ENCODE measurements at regions not wholly inside any gene's neighbourhood (a gene's known extent, or its start where the extent isn't known, plus 50 kb on each side); places are given as distances from the start of the nearest gene placed in this dataset.

- Histone ChIP-seq H3K27me3 (replicated peaks; ENCODE audit: insufficient read depth, low read depth, low read length, poor library complexity) (peaks cover 53% of the 10 kb centered on the region), H3K9me3 (ENCODE audit: low read depth, low read length, poor library complexity, severe bottlenecking) (no peaks in the 10 kb centered on the region), H3K27ac (ENCODE audit: low read depth, low read length, poor library complexity, severe bottlenecking) (no peak overlapping the region), H3K36me3 (ENCODE audit: insufficient read depth, low read length, poor library complexity, severe bottlenecking) (no peaks in the 10 kb centered on the region), H3K4me1 (ENCODE audit: insufficient read depth, low read length, poor library complexity, severe bottlenecking) (peaks cover 13% of the 10 kb centered on the region), H3K4me3 (ENCODE audit: low read depth, low read length, poor library complexity, severe bottlenecking) (no peak overlapping the region)
- intact Hi-C loops (cut with micrococcal nuclease; ENCODE audit: unreplicated experiment), result no loop called here
- BruUV-seq (replicated peaks), result no TSS peak
- DNase-seq (ENCODE audit: low spot score), result no peak
- POLR2A ChIA-PET (ENCODE audit: low non-redundant PET), result no interaction called here
- TF ChIP-seq EZH2 (IDR thresholded peaks at IDR 0.05; ENCODE audit: borderline replicate concordance, low read depth, low read length, poor library complexity, severe bottlenecking) (no peak), CTCF (conservative IDR thresholded peaks at IDR 0.05; ENCODE audit: low read depth, low read length) (no peak)
- CTCF ChIA-PET, result no interaction called here
Observed at GRCh38 chr11:32026766-32027165, 64.1 kb upstream of the RCN1 start.

GRCh38 chr11:32024948-32025347 is 65.9 kb upstream of the RCN1 start:
- no peak overlapping the region for H3K4me3 ChIP-seq (ENCODE audit: low read depth, low read length, poor library complexity, severe bottlenecking)
- no peak overlapping the region for H3K27ac ChIP-seq (ENCODE audit: low read depth, low read length, poor library complexity, severe bottlenecking)
- no peak for TF ChIP-seq EZH2 (IDR thresholded peaks at IDR 0.05; ENCODE audit: borderline replicate concordance, low read depth, low read length, poor library complexity, severe bottlenecking)
- TF ChIP-seq CTCF (conservative IDR thresholded peaks at IDR 0.05; ENCODE audit: low read depth, low read length), result no peak
- no peak for DNase-seq (ENCODE audit: low spot score)
- POLR2A ChIA-PET (ENCODE audit: low non-redundant PET), result no interaction called here
- H3K4me1 ChIP-seq (ENCODE audit: insufficient read depth, low read length, poor library complexity, severe bottlenecking), result peaks cover 11% of the 10 kb centered on the region
- intact Hi-C loops (cut with micrococcal nuclease; ENCODE audit: unreplicated experiment), result no loop called here
- H3K36me3 ChIP-seq (ENCODE audit: insufficient read depth, low read length, poor library complexity, severe bottlenecking), result no peaks in the 10 kb centered on the region
- no TSS peak for BruUV-seq (replicated peaks)
- CTCF ChIA-PET, result interaction anchor here (0.9 kb wide), 1 partner anchor 18 kb away, joined by 3 read pairs; no protein-coding TSS in a partner anchor
- H3K9me3 ChIP-seq (ENCODE audit: low read depth, low read length, poor library complexity, severe bottlenecking), result no peaks in the 10 kb centered on the region
- peaks cover 40% of the 10 kb centered on the region for H3K27me3 ChIP-seq (replicated peaks; ENCODE audit: insufficient read depth, low read depth, low read length, poor library complexity)

GRCh38 chr11:32023370-32024305 is 67.2 kb upstream of the RCN1 start:
- TF ChIP-seq CTCF (conservative IDR thresholded peaks at IDR 0.05; ENCODE audit: low read depth, low read length) (no peak), EZH2 (IDR thresholded peaks at IDR 0.05; ENCODE audit: borderline replicate concordance, low read depth, low read length, poor library complexity, severe bottlenecking) (no peak)
- DNase-seq (ENCODE audit: low spot score), result no peak
- peaks cover 36% of the 10 kb centered on the region for H3K27me3 ChIP-seq (replicated peaks; ENCODE audit: insufficient read depth, low read depth, low read length, poor library complexity)
- no peaks in the 10 kb centered on the region for H3K36me3 ChIP-seq (ENCODE audit: insufficient read depth, low read length, poor library complexity, severe bottlenecking)
- H3K4me1 ChIP-seq (ENCODE audit: insufficient read depth, low read length, poor library complexity, severe bottlenecking), result peaks cover 4% of the 10 kb centered on the region
- no peaks in the 10 kb centered on the region for H3K9me3 ChIP-seq (ENCODE audit: low read depth, low read length, poor library complexity, severe bottlenecking)
- ChIA-PET CTCF (no interaction called here), POLR2A (ENCODE audit: low non-redundant PET) (no interaction called here)
- BruUV-seq (replicated peaks), result no TSS peak
- no peak overlapping the region for H3K27ac ChIP-seq (ENCODE audit: low read depth, low read length, poor library complexity, severe bottlenecking)
- H3K4me3 ChIP-seq (ENCODE audit: low read depth, low read length, poor library complexity, severe bottlenecking), result no peak overlapping the region
- intact Hi-C loops (cut with micrococcal nuclease; ENCODE audit: unreplicated experiment), result no loop called here

Measured in A673 (cell line).